ENCODE measurements at regions not wholly inside any gene's neighbourhood (a gene's known extent, or its start where the extent isn't known, plus 50 kb on each side); places are given as distances from the start of the nearest gene placed in this dataset.

GRCh38 chr18:43866696-43867095, 589.4 kb upstream of the SYT4 start:
- TF ChIP-seq FOXJ3 (CRISPR knock-in tag; IDR thresholded peaks at IDR 0.05; ENCODE audit: borderline replicate concordance): no peak
- TF ChIP-seq ZNF121 (CRISPR knock-in tag; IDR thresholded peaks at IDR 0.05): no peak
- no peak for TF ChIP-seq ATF3 (CRISPR knock-in tag; conservative IDR thresholded peaks at IDR 0.05)
- CTCF ChIA-PET: no interaction called here
- POLR2A ChIA-PET: interaction anchor here (0.7 kb wide), 2 partner anchors 10 to 21 kb away, joined by 3 read pairs; no protein-coding TSS in a partner anchor
- H3K4me3 Mint-ChIP-seq: no peak overlapping the region
- ATAC-seq (no peak), DNase-seq (ENCODE audit: low spot score) (no peak)
- no peaks in the 10 kb centered on the region for H3K36me3 Mint-ChIP-seq
- H3K9me3 Mint-ChIP-seq: no peaks in the 10 kb centered on the region
- H3K27me3 Mint-ChIP-seq (ENCODE audit: low read depth): no peaks in the 10 kb centered on the region
- H3K27ac Mint-ChIP-seq: no peak overlapping the region
- H3K4me1 Mint-ChIP-seq: peaks cover 5% of the 10 kb centered on the region; the same call in 1 of the 2 replicates

- DNase-seq (ENCODE audit: low spot score) (no peak), ATAC-seq (no peak)
- ChIA-PET CTCF (no interaction called here), POLR2A (no interaction called here)
- H3K4me3 Mint-ChIP-seq: no peak overlapping the region
- no peak overlapping the region for H3K27ac Mint-ChIP-seq
- no peak for TF ChIP-seq ATF3 (CRISPR knock-in tag; conservative IDR thresholded peaks at IDR 0.05)
- no peak for TF ChIP-seq ESRRA (CRISPR knock-in tag; IDR thresholded peaks at IDR 0.05; ENCODE audit: borderline replicate concordance)
- no peak for TF ChIP-seq IRF2 (CRISPR knock-in tag; IDR thresholded peaks at IDR 0.05; ENCODE audit: borderline replicate concordance, low read depth)
- H3K36me3 Mint-ChIP-seq: no peaks in the 10 kb centered on the region
- no peaks in the 10 kb centered on the region for H3K9me3 Mint-ChIP-seq
- H3K27me3 Mint-ChIP-seq (ENCODE audit: low read depth): no peaks in the 10 kb centered on the region
- no peaks in the 10 kb centered on the region for H3K4me1 Mint-ChIP-seq
These were observed 591.3 kb upstream of the SYT4 start for GRCh38 chr18:43868497-43868995.

- no peak for DNase-seq (ENCODE audit: low spot score)
- H3K9me3 Mint-ChIP-seq: no peaks in the 10 kb centered on the region
- H3K27me3 Mint-ChIP-seq (ENCODE audit: low read depth): no peaks in the 10 kb centered on the region
- H3K4me1 Mint-ChIP-seq: no peaks in the 10 kb centered on the region
- ChIA-PET POLR2A (no interaction called here), CTCF (no interaction called here)
- no peaks in the 10 kb centered on the region for H3K36me3 Mint-ChIP-seq
- no peak overlapping the region for H3K4me3 Mint-ChIP-seq
- no peak overlapping the region for H3K27ac Mint-ChIP-seq
- no peak for ATAC-seq
- TF ChIP-seq EMX1 (CRISPR knock-in tag; IDR thresholded peaks at IDR 0.05): no peak
- TF ChIP-seq FOXP4 (CRISPR knock-in tag; IDR thresholded peaks at IDR 0.05): no peak
- no peak for TF ChIP-seq ERG (CRISPR knock-in tag; IDR thresholded peaks at IDR 0.05)
- no peak for TF ChIP-seq ESRRA (CRISPR knock-in tag; IDR thresholded peaks at IDR 0.05; ENCODE audit: borderline replicate concordance)
- TF ChIP-seq AR (CRISPR knock-in tag; IDR thresholded peaks at IDR 0.05): no peak
- no peak for TF ChIP-seq JAZF1 (CRISPR knock-in tag; IDR thresholded peaks at IDR 0.05)
- TF ChIP-seq ZNF317 (CRISPR knock-in tag; IDR thresholded peaks at IDR 0.05; ENCODE audit: borderline replicate concordance, low read depth): no peak
- TF ChIP-seq STAT6 (CRISPR knock-in tag; conservative IDR thresholded peaks at IDR 0.05; ENCODE audit: low read depth): no peak
- no peak for TF ChIP-seq ELF4 (CRISPR knock-in tag; IDR thresholded peaks at IDR 0.05; ENCODE audit: low read depth)
- no peak for TF ChIP-seq PRRX2 (CRISPR knock-in tag; IDR thresholded peaks at IDR 0.05)
- no peak for TF ChIP-seq AFF4 (CRISPR knock-in tag; IDR thresholded peaks at IDR 0.05; ENCODE audit: borderline replicate concordance)
- no peak for TF ChIP-seq GTF2I (CRISPR knock-in tag; conservative IDR thresholded peaks at IDR 0.05)
These were observed 592.2 kb upstream of the SYT4 start for GRCh38 chr18:43869451-43870008.
